ENCODE measurements at regions not wholly inside any gene's neighbourhood (a gene's known extent, or its start where the extent isn't known, plus 50 kb on each side); places are given as distances from the start of the nearest gene placed in this dataset.

DNA sequence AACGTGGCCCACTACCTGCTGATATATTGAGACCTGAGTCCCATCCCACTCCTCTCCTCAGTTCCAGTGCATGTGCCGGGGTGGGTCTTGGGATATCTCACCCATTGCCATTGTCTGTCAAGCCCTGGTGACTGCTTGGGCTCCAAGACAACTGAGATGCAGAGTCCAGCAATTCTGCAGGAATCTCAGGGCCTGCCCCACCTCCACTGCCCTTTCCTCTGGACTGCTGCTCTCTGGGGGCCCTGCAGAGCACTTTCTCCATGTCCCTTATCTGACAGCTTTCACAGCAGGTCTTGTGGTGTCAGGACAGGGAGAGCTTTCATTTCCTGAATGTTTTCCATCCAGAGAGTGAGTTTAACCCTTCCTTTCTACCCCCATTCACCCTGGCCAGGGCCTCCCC, 152.9 kb downstream of the ARL4C start:
- Histone ChIP-seq H3K27ac (replicated peaks) (no peak overlapping the region), H3K4me3 (replicated peaks; ENCODE audit: insufficient read depth, low read length) (no peak overlapping the region), H3K27me3 (ENCODE audit: insufficient read depth, poor library complexity, severe bottlenecking) (no peaks in the 10 kb centered on the region)
- DNase-seq (ENCODE audit: low read depth in 1 of 2, low spot score in 1 of 2) = no peak
- TF ChIP-seq GABPA (IDR thresholded peaks at IDR 0.05; ENCODE audit: low read depth) (no peak), SPI1 (IDR thresholded peaks at IDR 0.05; ENCODE audit: borderline replicate concordance, low read depth) (no peak), POLR2AphosphoS5 (IDR thresholded peaks at IDR 0.05; ENCODE audit: low read depth) (no peak)
- TF ChIP-seq, protein P1, sequence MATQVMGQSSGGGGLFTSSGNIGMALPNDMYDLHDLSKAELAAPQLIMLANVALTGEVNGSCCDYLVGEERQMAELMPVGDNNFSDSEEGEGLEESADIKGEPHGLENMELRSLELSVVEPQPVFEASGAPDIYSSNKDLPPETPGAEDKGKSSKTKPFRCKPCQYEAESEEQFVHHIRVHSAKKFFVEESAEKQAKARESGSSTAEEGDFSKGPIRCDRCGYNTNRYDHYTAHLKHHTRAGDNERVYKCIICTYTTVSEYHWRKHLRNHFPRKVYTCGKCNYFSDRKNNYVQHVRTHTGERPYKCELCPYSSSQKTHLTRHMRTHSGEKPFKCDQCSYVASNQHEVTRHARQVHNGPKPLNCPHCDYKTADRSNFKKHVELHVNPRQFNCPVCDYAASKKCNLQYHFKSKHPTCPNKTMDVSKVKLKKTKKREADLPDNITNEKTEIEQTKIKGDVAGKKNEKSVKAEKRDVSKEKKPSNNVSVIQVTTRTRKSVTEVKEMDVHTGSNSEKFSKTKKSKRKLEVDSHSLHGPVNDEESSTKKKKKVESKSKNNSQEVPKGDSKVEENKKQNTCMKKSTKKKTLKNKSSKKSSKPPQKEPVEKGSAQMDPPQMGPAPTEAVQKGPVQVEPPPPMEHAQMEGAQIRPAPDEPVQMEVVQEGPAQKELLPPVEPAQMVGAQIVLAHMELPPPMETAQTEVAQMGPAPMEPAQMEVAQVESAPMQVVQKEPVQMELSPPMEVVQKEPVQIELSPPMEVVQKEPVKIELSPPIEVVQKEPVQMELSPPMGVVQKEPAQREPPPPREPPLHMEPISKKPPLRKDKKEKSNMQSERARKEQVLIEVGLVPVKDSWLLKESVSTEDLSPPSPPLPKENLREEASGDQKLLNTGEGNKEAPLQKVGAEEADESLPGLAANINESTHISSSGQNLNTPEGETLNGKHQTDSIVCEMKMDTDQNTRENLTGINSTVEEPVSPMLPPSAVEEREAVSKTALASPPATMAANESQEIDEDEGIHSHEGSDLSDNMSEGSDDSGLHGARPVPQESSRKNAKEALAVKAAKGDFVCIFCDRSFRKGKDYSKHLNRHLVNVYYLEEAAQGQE (IDR thresholded peaks at IDR 0.05; ENCODE audit: insufficient replicate concordance, low read depth) = no peak
- TF ChIP-seq, protein P2, sequence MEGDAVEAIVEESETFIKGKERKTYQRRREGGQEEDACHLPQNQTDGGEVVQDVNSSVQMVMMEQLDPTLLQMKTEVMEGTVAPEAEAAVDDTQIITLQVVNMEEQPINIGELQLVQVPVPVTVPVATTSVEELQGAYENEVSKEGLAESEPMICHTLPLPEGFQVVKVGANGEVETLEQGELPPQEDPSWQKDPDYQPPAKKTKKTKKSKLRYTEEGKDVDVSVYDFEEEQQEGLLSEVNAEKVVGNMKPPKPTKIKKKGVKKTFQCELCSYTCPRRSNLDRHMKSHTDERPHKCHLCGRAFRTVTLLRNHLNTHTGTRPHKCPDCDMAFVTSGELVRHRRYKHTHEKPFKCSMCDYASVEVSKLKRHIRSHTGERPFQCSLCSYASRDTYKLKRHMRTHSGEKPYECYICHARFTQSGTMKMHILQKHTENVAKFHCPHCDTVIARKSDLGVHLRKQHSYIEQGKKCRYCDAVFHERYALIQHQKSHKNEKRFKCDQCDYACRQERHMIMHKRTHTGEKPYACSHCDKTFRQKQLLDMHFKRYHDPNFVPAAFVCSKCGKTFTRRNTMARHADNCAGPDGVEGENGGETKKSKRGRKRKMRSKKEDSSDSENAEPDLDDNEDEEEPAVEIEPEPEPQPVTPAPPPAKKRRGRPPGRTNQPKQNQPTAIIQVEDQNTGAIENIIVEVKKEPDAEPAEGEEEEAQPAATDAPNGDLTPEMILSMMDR (IDR thresholded peaks at IDR 0.05; ENCODE audit: insufficient read depth, low read length) = no peak

DNA sequence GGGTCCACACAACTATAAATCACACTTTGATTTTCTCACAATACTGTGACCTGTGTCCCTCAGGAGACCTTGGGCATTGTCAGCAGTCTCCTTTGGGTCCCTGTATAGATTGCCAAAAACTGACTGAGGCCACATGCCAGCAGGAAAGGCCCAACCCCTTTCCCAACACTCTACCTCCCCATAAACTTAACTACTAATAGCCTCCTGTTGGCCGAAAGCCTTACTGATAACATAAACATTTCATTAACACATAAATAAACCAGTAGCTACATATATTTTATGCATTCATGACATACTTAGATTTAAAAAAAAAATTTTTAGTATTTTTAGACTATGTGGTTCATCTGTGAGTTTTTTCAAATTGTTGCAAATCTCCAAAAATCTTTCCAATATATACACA, 153.5 kb downstream of the ARL4C start:
- TF ChIP-seq GABPA (IDR thresholded peaks at IDR 0.05; ENCODE audit: low read depth) (no peak), SPI1 (IDR thresholded peaks at IDR 0.05; ENCODE audit: borderline replicate concordance, low read depth) (no peak), POLR2AphosphoS5 (IDR thresholded peaks at IDR 0.05; ENCODE audit: low read depth) (no peak)
- TF ChIP-seq, protein P2 (IDR thresholded peaks at IDR 0.05; ENCODE audit: insufficient read depth, low read length) = no peak
- TF ChIP-seq, protein P1 (IDR thresholded peaks at IDR 0.05; ENCODE audit: insufficient replicate concordance, low read depth) = no peak
- DNase-seq (ENCODE audit: low read depth in 1 of 2, low spot score in 1 of 2) = no peak
- Histone ChIP-seq H3K27me3 (ENCODE audit: insufficient read depth, poor library complexity, severe bottlenecking) (no peaks in the 10 kb centered on the region), H3K4me3 (replicated peaks; ENCODE audit: insufficient read depth, low read length) (no peak overlapping the region), H3K27ac (replicated peaks) (no peak overlapping the region)

DNA sequence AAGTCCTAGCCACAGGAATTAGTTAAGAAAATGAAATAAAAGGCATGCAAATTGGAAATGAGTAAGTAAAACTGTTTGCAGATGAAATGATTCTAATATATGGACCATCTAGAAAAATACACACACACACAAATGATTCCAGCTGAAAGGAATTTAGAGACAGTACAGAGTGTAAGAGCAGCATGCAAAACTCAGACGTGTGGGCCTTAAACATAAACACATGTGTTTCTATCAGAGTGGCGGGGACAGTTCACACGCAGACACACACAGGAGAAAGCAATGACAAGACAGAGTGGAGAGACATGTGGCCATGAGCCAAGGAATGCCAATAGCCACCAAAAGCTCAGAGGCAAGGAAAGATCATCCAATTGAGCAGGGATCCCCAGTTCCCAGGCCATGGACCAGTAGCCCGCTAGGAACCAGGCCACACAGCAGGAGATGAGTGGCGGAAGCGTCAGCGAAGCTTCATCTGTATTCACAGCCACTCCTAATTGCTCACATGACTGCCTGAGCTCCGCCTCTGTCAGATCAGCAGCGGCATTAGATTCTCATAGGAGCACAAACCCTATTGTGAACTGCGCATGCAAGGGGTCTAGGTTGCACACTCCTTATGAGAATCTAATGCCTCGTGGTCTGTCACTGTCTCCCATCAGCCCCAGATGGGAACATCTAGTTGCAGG, 155.4 kb downstream of the ARL4C start:
- H3K27ac ChIP-seq (replicated peaks) = no peak overlapping the region

More for the DNA sequence above, 155.4 kb downstream of the ARL4C start:
- DNase-seq (ENCODE audit: low read depth in 1 of 2, low spot score in 1 of 2) = no peak
- TF ChIP-seq, protein P1 (IDR thresholded peaks at IDR 0.05; ENCODE audit: insufficient replicate concordance, low read depth) = no peak
- no peak for TF ChIP-seq SPI1 (IDR thresholded peaks at IDR 0.05; ENCODE audit: borderline replicate concordance, low read depth)
- no peak for TF ChIP-seq GABPA (IDR thresholded peaks at IDR 0.05; ENCODE audit: low read depth)
- TF ChIP-seq, protein P2 (IDR thresholded peaks at IDR 0.05; ENCODE audit: insufficient read depth, low read length) = no peak
- TF ChIP-seq POLR2AphosphoS5 (IDR thresholded peaks at IDR 0.05; ENCODE audit: low read depth) = no peak
- Histone ChIP-seq H3K4me3 (replicated peaks; ENCODE audit: insufficient read depth, low read length) (no peak overlapping the region), H3K27me3 (ENCODE audit: insufficient read depth, poor library complexity, severe bottlenecking) (no peaks in the 10 kb centered on the region)
